Stimulated activated naive B cell treated with anti-CD40 and anti-IgM and Interleukin-4, amounts not matched to agents 10 μg/mL and 1 μg/mL and 100 μg/mL, for 72 hours (primary cell): ENCODE measurements at regions not wholly inside any gene's neighbourhood (a gene's known extent, or its start where the extent isn't known, plus 50 kb on each side); places are given as distances from the start of the nearest gene placed in this dataset.
A peak's percentile ranks its signal among the peaks of the same experiment; 100 is the strongest.
"Not testable (repeated sequence)": the region's sequence is repeated elsewhere in the genome, so short reads cannot be mapped to it uniquely, and the experiment has no call there.

ENCODE experiments used
- ATAC-seq, 2 donors: fragments of 150-1000 bp; cut with Tn5 transposase; replicated peaks; 2 replicates each; pipeline ENCODE4 v1.10.0; 2021; ENCODE audit warnings: moderate library complexity in 1 of 2
- DNase-seq: peaks from one replicate; pipeline ENCODE4 v3.0.0; 2021
- H3K27ac Mint-ChIP-seq: one replicate; pipeline ENCODE4 v1.8.0; 2022; ENCODE audit warnings: mild to moderate bottlenecking, mixed read lengths
- H3K27me3 Mint-ChIP-seq, 2 donors: one replicate each; pipeline ENCODE4 v1.8.0; 2022; ENCODE audit warnings: mixed read lengths in 2 of 2
- H3K36me3 Mint-ChIP-seq, 2 donors: one replicate each; pipeline ENCODE4 v1.8.0; 2022; ENCODE audit warnings: mixed read lengths in 2 of 2, mild to moderate bottlenecking in 1 of 2
- H3K4me1 Mint-ChIP-seq, 2 donors: one replicate each; pipeline ENCODE4 v1.8.0; 2022; ENCODE audit warnings: mixed read lengths in 2 of 2, mild to moderate bottlenecking in 1 of 2
- H3K4me3 Mint-ChIP-seq, 2 donors: one replicate each; pipeline ENCODE4 v1.8.0; 2022; ENCODE audit warnings: mild to moderate bottlenecking in 2 of 2, mixed read lengths in 2 of 2, moderate library complexity in 1 of 2
- H3K9me3 Mint-ChIP-seq, 2 donors: one replicate each; pipeline ENCODE4 v1.8.0; 2022; ENCODE audit warnings: mixed read lengths in 2 of 2, mild to moderate bottlenecking in 1 of 2

DNA sequence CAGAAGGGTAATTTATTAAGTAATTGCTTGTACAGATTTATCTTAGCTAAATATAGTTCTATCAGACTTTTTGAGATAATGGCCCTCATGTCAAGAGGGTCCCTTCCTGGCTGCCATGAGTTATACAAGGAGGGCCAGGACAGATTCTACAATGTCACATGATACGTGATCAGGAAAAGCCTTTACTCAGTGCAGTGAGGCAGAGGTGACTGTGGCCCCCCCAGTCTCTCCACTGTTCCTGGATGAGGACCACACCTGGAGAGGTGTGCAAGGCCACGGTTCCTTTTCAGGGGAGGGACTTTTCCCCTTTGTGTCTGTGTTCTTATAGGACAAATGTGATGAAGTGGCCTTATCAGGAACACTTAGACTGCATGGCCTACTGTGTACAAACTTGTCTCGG, 54.3 kb upstream of the LRCH1 start:
- H3K9me3 Mint-ChIP-seq: no peaks in the 10 kb centered on the region
- H3K36me3 Mint-ChIP-seq: no peaks in the 10 kb centered on the region
- DNase-seq: no peak
- no peak for ATAC-seq
- no peak overlapping the region for H3K4me3 Mint-ChIP-seq
- H3K27ac Mint-ChIP-seq: no peak overlapping the region
- no peaks in the 10 kb centered on the region for H3K27me3 Mint-ChIP-seq
- H3K4me1 Mint-ChIP-seq: no peaks in the 10 kb centered on the region

DNA sequence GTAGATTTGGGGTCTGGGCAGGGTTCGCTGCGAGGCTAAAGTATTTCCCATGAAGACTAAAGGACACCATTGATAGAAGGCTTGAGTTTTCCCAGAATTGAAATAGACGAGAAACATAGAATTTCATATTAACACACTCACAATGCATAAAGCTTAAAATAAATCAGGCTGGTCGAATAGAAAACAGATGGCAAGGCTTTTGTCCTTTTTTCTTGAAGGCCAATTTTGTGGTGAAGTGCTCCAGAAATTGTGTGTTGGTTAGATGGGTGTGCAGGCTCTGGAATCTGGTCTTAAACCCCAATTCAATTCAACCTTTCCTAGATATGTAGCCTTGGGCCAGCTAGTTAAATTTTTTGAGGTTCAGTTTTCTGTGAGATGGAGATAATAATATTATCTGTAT, 56.9 kb upstream of the LRCH1 start:
- H3K27ac Mint-ChIP-seq: no peak overlapping the region
- no peak overlapping the region for H3K4me3 Mint-ChIP-seq
- no peaks in the 10 kb centered on the region for H3K27me3 Mint-ChIP-seq
- ATAC-seq (no peak), DNase-seq (no peak)
- H3K36me3 Mint-ChIP-seq: no peaks in the 10 kb centered on the region
- H3K9me3 Mint-ChIP-seq: no peaks in the 10 kb centered on the region
- H3K4me1 Mint-ChIP-seq: no peaks in the 10 kb centered on the region

DNA sequence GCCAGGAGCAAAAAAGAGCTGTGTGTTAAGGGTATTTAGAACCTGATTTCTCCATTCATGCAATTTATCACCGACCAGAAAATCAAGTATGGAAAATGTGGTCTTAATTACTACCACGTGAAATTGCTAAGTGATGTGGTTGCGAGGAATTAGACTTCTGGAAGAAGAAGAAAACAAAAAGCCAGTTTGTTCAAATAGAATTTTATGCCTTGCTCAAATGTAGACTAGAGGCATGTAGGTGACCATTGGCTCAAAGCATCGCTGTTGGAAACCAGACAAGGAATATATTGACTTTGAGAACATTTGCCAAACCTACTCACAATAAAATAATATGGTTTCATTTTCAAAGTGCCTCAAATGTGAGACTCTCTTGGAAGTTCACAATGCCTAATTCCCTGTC, 57.3 kb upstream of the LRCH1 start:
- H3K27ac Mint-ChIP-seq: no peak overlapping the region
- no peaks in the 10 kb centered on the region for H3K9me3 Mint-ChIP-seq
- H3K4me1 Mint-ChIP-seq: no peaks in the 10 kb centered on the region
- H3K4me3 Mint-ChIP-seq: no peak overlapping the region
- no peaks in the 10 kb centered on the region for H3K36me3 Mint-ChIP-seq
- no peak for DNase-seq
- no peaks in the 10 kb centered on the region for H3K27me3 Mint-ChIP-seq
- no peak for ATAC-seq

DNA sequence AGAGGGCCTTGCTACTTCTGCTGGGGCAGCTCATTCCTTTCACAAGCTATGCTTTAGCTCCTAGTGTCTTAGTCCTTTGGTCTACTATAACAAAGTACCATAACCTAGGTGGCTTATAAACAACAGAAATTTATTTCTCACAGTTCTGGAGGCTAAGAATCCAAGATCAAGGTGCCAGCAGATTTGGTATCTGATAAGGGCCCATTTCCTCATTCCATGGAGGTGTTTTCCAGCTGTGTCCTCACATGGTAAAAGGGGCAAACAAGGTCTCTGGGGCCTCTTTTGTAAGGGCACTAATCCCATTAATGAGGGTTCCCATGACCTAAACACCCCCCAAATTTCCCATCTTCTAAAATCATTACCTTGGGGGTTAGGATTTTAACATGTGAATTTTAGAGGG, 57.9 kb upstream of the LRCH1 start:
- H3K36me3 Mint-ChIP-seq: no peaks in the 10 kb centered on the region
- no peak overlapping the region for H3K27ac Mint-ChIP-seq
- ATAC-seq: no peak
- H3K9me3 Mint-ChIP-seq: no peaks in the 10 kb centered on the region
- no peaks in the 10 kb centered on the region for H3K27me3 Mint-ChIP-seq
- no peak overlapping the region for H3K4me3 Mint-ChIP-seq
- peaks cover 0 to 3% of the 10 kb centered on the region in 2 donors for H3K4me1 Mint-ChIP-seq
- no peak for DNase-seq

DNA sequence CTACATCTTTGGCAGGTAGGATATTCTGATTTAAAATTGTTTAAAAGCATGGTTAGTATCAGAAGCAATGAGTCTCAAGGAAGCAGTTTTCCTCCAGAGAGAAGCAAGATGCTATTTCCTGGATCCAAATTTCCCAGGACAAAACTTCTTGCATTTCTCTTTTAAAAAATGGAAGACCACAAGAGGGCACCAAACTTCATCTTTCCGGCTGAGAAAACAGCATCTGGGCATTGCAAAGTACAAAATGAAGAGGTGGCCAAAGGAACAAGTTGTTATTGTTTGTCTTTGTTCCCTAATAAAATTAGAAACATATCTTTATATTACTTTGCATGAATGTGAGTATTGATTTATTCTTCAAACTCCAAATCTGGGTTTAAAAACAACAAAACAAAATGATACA, 60.0 kb upstream of the LRCH1 start:
- Mint-ChIP-seq H3K36me3 (no peaks in the 10 kb centered on the region), H3K27me3 (no peaks in the 10 kb centered on the region), H3K4me1 (peaks cover 0 to 3% of the 10 kb centered on the region in 2 donors), H3K9me3 (no peaks in the 10 kb centered on the region), H3K27ac (no peak overlapping the region), H3K4me3 (no peak overlapping the region)
- no peak for DNase-seq
- no peak for ATAC-seq

DNA sequence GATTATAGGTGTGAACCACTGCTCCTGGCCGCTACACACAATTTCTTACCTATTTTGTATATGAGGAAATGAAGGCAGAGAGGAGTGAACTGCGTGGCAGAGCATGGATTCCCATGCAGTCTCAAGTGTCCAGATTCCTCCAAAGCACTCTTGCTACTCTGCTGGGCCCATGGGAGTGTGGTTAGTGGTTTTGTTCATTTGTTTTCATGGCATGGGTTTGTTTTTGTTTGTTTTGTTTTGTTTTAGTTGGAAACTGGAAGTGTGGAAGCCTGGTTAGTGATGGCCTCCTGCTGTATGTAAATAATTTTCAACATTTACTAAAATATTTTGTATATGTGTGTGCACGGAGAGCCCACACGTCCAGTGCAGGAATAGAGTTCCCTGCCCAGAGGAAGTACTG, 61.3 kb upstream of the LRCH1 start:
- H3K27ac Mint-ChIP-seq: no peak overlapping the region
- ATAC-seq (no peak), DNase-seq (no peak)
- peaks cover 0 to 3% of the 10 kb centered on the region in 2 donors for H3K4me1 Mint-ChIP-seq
- H3K27me3 Mint-ChIP-seq: no peaks in the 10 kb centered on the region
- no peaks in the 10 kb centered on the region for H3K36me3 Mint-ChIP-seq
- H3K9me3 Mint-ChIP-seq: no peaks in the 10 kb centered on the region
- H3K4me3 Mint-ChIP-seq: no peak overlapping the region

DNA sequence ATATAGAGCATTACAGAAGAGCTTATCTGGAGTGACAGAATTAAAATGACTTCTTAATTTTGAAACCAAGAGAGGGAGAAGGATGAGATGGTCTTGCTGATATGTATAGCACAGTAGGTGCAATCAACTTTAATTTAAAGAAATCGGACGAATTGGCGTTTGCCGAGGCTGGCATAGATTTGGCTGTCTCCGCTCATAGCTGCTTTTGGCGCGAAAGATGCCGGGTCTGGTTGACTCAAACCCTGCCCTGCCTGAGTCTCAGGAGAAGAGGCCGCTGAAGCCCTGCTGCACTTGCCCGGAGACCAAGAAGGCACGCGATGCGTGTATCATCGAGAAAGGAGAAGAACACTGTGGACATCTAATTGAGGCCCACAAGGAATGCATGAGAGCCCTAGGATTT, 62.3 kb upstream of the LRCH1 start:
- ATAC-seq: peak in 1 of 2 donors; percentile 57
- H3K27me3 Mint-ChIP-seq, H3K4me1 Mint-ChIP-seq, H3K36me3 Mint-ChIP-seq, H3K4me3 Mint-ChIP-seq, H3K9me3 Mint-ChIP-seq, DNase-seq: not testable (repeated sequence)
- peak overlapping the region; percentile 33 for H3K27ac Mint-ChIP-seq

DNA sequence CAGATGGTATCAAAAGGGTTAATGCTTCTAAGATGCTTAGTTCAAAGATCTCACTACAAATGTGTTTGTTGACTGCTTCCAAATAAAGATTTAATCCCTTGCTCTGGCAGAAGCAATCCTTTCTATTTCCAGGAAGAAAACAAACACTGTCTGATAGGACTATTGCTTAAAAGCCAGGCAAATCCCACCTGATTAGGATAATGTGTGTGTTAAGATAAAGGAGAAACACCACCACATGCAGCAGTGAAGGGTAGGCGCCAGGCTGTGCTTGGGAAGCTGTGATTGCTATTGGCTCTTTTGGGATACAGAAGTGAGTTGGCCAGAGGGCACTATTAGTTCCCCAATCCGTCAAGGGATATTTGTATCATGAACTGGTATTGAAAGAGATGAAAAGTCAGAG, 62.8 kb upstream of the LRCH1 start:
- peaks cover 2 to 3% of the 10 kb centered on the region in 2 donors for H3K36me3 Mint-ChIP-seq
- peaks cover 0 to 3% of the 10 kb centered on the region in 2 donors for H3K4me1 Mint-ChIP-seq
- no peak overlapping the region for H3K27ac Mint-ChIP-seq
- peaks cover 5 to 8% of the 10 kb centered on the region in 2 donors for H3K9me3 Mint-ChIP-seq
- ATAC-seq (no peak), DNase-seq (no peak)
- H3K4me3 Mint-ChIP-seq: no peak overlapping the region
- H3K27me3 Mint-ChIP-seq: no peaks in the 10 kb centered on the region

DNA sequence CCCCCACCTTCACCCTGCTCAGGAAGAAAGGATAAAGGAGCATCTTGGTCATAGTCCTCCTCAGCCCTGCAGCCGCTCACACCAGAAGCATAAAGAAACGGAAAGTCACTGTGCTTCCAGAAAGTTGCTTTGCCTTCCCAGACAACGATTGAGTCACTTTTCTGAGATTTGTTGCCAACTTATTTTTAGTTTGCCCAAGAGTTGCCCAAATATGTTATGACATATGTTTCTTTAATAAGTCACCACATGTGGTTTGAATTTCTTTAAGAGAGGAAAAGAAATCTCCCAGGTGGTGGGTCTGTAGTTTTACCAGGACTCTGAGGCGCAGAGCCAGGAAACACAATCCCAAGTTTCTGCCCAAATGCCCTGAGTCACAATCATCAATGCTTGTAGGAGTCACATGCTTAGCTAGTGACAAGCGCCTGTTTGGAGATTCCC, 63.4 kb upstream of the LRCH1 start:
- Mint-ChIP-seq H3K4me1 (peaks cover 0 to 3% of the 10 kb centered on the region in 2 donors), H3K36me3 (peaks cover 2 to 3% of the 10 kb centered on the region in 2 donors), H3K27me3 (no peaks in the 10 kb centered on the region), H3K4me3 (no peak overlapping the region), H3K9me3 (peaks cover 5 to 11% of the 10 kb centered on the region in 2 donors), H3K27ac (no peak overlapping the region)
- DNase-seq (no peak), ATAC-seq (no peak)

DNA sequence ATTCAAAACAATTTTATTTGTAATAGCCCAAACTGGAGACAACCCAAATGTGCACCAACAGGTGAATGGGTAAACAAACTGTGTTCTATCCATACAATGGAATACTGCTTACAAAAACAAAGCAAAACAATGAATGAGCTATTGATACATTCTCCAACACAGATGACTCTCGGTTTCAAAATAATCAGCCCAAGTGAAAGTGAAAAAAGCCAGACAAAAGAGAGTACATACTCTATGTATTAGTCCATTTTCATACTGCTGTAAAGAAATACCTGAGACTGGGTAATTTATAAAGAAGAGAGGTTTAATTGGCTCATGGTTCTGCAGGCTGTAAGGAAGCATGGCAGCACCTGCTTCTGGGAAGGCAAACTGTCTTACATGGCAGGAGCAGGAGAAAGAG, 65.2 kb upstream of the LRCH1 start:
- peaks cover 0 to 3% of the 10 kb centered on the region in 2 donors for H3K4me1 Mint-ChIP-seq
- DNase-seq (no peak), ATAC-seq (no peak)
- peaks cover 3% of the 10 kb centered on the region in 2 donors for H3K36me3 Mint-ChIP-seq
- H3K27ac Mint-ChIP-seq: no peak overlapping the region
- no peaks in the 10 kb centered on the region for H3K27me3 Mint-ChIP-seq
- no peak overlapping the region for H3K4me3 Mint-ChIP-seq
- H3K9me3 Mint-ChIP-seq: peaks cover 10 to 19% of the 10 kb centered on the region in 2 donors

DNA sequence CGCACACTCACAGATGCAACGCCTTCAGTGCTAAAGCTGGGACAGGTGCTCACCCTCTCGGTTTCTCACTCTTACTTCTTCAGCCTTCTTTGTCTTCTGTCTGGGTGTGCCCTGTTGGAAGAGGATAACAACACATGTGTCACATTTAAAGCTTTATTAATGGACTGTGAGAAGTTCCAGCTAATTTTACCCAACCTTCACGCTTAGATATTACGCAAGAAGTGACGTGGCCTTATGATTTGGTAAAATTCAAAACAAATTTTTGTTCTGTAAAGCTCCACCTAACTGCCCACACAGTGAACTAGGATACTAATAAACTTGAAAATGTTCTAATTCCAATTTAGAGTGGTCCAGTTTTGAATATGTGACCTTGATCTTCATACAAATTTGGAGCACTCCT, 66.7 kb upstream of the LRCH1 start:
- no peak for ATAC-seq
- peaks cover 0 to 3% of the 10 kb centered on the region in 2 donors for H3K4me1 Mint-ChIP-seq
- no peak for DNase-seq
- peaks cover 3% of the 10 kb centered on the region in 2 donors for H3K36me3 Mint-ChIP-seq
- no peak overlapping the region for H3K27ac Mint-ChIP-seq
- H3K9me3 Mint-ChIP-seq: peaks cover 11 to 25% of the 10 kb centered on the region in 2 donors
- no peaks in the 10 kb centered on the region for H3K27me3 Mint-ChIP-seq
- no peak overlapping the region for H3K4me3 Mint-ChIP-seq

DNA sequence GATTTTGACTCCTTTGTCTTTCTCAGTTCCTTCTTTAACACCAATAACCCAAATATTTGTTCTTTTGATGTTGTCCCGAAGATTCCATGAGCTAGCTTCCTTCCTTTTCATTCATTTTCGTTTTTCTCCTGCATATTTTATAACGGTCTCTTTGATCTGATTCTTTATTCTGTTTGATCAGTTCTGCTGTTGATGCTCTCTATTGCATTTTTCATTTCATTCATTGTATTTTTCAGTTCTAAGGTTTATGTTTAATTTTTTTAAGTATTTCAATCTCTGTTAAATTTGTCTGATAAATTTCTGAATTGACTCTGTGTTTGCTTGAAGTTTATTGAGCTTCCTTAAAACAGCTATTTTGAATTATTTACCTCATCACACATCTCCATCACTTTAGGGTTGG, 68.4 kb upstream of the LRCH1 start:
- no peak for ATAC-seq
- no peak for DNase-seq
- Mint-ChIP-seq H3K36me3 (peaks cover 3% of the 10 kb centered on the region in 2 donors), H3K27me3 (no peaks in the 10 kb centered on the region), H3K27ac (no peak overlapping the region), H3K4me3 (no peak overlapping the region), H3K4me1 (no peaks in the 10 kb centered on the region), H3K9me3 (peaks cover 13 to 28% of the 10 kb centered on the region in 2 donors)

DNA sequence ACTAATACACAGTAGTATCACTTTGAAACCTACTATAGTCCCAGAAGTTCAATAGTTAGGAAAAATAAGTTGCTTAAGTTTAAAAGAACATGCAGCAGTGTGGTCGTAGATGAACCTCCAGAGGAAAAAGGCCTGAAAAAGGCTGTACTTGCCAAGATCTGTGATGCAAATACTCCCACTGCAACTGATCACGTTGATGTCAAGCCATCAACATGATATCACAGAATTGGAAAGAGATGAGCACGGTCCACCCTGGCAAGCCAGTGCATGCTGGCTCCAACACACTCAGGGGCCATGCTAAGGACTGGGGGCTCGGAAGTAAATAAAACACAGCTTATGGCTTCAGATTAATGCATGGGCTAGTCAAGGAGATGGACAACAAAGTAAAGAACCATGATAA, 71.8 kb upstream of the LRCH1 start:
- H3K27ac Mint-ChIP-seq: no peak overlapping the region
- peaks cover under 1 to 1% of the 10 kb centered on the region in 2 donors for H3K36me3 Mint-ChIP-seq
- no peak for DNase-seq
- no peak overlapping the region for H3K4me3 Mint-ChIP-seq
- no peaks in the 10 kb centered on the region for H3K4me1 Mint-ChIP-seq
- peaks cover 12 to 26% of the 10 kb centered on the region in 2 donors for H3K9me3 Mint-ChIP-seq
- H3K27me3 Mint-ChIP-seq: no peaks in the 10 kb centered on the region
- ATAC-seq: no peak

DNA sequence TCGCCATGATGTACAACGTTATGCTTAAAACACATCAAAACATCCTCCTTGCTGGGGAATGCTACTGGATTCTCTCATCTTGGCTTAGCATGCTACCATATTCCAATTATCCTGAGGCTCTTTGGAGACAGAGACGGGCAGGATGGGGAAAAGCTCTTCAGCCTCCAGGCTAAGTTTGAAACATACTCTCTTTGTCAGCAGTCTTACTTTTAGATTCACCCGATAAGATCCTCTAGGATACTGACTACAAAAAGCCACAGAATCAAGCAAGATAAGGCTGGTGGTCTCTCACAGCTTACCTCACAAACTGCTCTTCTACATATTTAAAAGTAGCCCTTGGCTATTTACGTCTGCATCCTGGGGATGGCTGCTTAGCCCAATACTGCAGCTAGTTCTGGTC, 72.8 kb upstream of the LRCH1 start:
- Mint-ChIP-seq H3K27ac (no peak overlapping the region), H3K27me3 (no peaks in the 10 kb centered on the region), H3K4me1 (no peaks in the 10 kb centered on the region), H3K9me3 (peaks cover 9 to 21% of the 10 kb centered on the region in 2 donors), H3K36me3 (peaks cover 0 to 1% of the 10 kb centered on the region in 2 donors), H3K4me3 (no peak overlapping the region)
- DNase-seq: no peak
- ATAC-seq: no peak

DNA sequence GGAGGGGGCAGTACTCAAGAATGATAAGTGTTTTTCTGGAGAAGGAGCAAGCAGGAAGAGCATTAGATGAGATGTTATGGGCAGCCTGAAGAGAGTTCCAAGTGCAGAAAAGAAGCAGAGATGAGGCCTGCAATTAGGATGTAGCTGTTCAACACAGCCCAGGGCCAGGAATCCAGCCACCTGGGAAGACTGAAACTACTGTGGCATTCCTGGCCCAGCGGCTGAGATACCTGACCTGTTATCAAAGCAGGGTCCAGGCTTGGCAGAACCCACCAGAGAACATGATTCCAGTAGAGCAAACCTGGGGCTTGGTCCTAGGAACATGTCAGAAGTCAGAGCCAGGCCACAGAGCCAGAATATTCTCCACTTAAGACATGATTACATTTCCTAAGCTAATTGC, 73.3 kb upstream of the LRCH1 start:
- Mint-ChIP-seq H3K27ac (no peak overlapping the region), H3K9me3 (peaks cover 9 to 18% of the 10 kb centered on the region in 2 donors), H3K4me3 (no peak overlapping the region), H3K4me1 (no peaks in the 10 kb centered on the region), H3K27me3 (no peaks in the 10 kb centered on the region), H3K36me3 (peaks cover 0 to 1% of the 10 kb centered on the region in 2 donors)
- DNase-seq (no peak), ATAC-seq (no peak)

DNA sequence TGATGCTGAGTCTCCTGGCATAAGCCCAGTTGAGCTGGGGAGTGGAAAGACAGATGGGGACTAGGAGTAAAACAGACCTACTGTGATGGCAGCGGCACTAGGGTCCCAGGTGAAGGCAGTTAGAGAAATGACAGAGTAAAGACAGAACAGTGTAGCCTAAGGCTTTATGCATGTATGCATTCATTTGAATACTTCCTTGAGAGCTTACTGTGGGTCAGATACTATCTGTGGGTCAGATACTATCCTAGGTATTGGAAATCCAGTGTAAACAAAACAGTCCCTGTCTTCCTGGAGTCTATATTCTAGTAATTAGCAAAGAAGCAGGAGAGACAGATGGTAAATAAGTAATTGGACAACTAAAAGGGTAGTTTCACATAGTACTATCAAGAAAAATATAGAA, 73.7 kb upstream of the LRCH1 start:
- Mint-ChIP-seq H3K36me3 (peaks cover 0 to 1% of the 10 kb centered on the region in 2 donors), H3K4me3 (no peak overlapping the region), H3K27ac (no peak overlapping the region), H3K4me1 (no peaks in the 10 kb centered on the region), H3K27me3 (no peaks in the 10 kb centered on the region), H3K9me3 (peaks cover 6 to 14% of the 10 kb centered on the region in 2 donors)
- DNase-seq: no peak
- ATAC-seq: no peak
